Epithelial cell of esophagus (primary cell): ENCODE measurements at regions not wholly inside any gene's neighbourhood (a gene's known extent, or its start where the extent isn't known, plus 50 kb on each side); places are given as distances from the start of the nearest gene placed in this dataset.

Source experiments
- DNase-seq: peaks from one replicate; pipeline ENCODE4 v3.0.0; 2010; ENCODE audit warnings: low read depth
- H3K4me3 ChIP-seq: 2 replicates; pipeline ENCODE4 v1.5.1; 2011; ENCODE audit warnings: mild to moderate bottlenecking, low read length, control low read depth
- CTCF ChIP-seq: IDR thresholded peaks from 2 replicates; pipeline ENCODE4 v1.5.1; 2011; ENCODE audit warnings: low read depth, mild to moderate bottlenecking, low read length, control low read depth, inconsistent platforms; ENCODE audit not compliant: insufficient read depth; ENCODE audit errors: missing control alignments

GRCh38 chr11:126140201-126140925 lies 71.1 kb downstream of the RPUSD4 start:
- H3K4me3 ChIP-seq, result no peak overlapping the region
- no peak for DNase-seq
- no peak for TF ChIP-seq CTCF

GRCh38 chr11:126139111-126140091 lies 72.0 kb downstream of the RPUSD4 start:
- DNase-seq, result no peak
- no peak overlapping the region for H3K4me3 ChIP-seq
- no peak for TF ChIP-seq CTCF

- TF ChIP-seq CTCF, result no peak
These were observed 72.8 kb downstream of the RPUSD4 start for GRCh38 chr11:126138636-126139035.

GRCh38 chr11:126137136-126137535 lies 74.3 kb downstream of the RPUSD4 start:
- no peak for DNase-seq
- H3K4me3 ChIP-seq, result no peak overlapping the region
- no peak for TF ChIP-seq CTCF

More at GRCh38 chr11:126138636-126139035, 72.8 kb downstream of the RPUSD4 start:
- H3K4me3 ChIP-seq, result no peak overlapping the region
- DNase-seq, result no peak

GRCh38 chr11:126136507-126136906 lies 73.8 kb upstream of the CDON start:
- TF ChIP-seq CTCF, result no peak
- peak; percentile 19 for DNase-seq
- H3K4me3 ChIP-seq, result no peak overlapping the region

GRCh38 chr11:126135235-126136176 lies 72.8 kb upstream of the CDON start:
- no peak for TF ChIP-seq CTCF
- H3K4me3 ChIP-seq, result no peak overlapping the region
- DNase-seq, result no peak
